NCI-H524 (cell line): ENCODE measurements at regions not wholly inside any gene's neighbourhood (a gene's known extent, or its start where the extent isn't known, plus 50 kb on each side); places are given as distances from the start of the nearest gene placed in this dataset.
"Not testable (repeated sequence)": the region's sequence is repeated elsewhere in the genome, so short reads cannot be mapped to it uniquely, and the experiment has no call there.

ENCODE experiments used
- DNase-seq, 2 experiments: peaks; one replicate each; lab custom pipeline; 2025; lab: John Stamatoyannopoulos, UW

DNA sequence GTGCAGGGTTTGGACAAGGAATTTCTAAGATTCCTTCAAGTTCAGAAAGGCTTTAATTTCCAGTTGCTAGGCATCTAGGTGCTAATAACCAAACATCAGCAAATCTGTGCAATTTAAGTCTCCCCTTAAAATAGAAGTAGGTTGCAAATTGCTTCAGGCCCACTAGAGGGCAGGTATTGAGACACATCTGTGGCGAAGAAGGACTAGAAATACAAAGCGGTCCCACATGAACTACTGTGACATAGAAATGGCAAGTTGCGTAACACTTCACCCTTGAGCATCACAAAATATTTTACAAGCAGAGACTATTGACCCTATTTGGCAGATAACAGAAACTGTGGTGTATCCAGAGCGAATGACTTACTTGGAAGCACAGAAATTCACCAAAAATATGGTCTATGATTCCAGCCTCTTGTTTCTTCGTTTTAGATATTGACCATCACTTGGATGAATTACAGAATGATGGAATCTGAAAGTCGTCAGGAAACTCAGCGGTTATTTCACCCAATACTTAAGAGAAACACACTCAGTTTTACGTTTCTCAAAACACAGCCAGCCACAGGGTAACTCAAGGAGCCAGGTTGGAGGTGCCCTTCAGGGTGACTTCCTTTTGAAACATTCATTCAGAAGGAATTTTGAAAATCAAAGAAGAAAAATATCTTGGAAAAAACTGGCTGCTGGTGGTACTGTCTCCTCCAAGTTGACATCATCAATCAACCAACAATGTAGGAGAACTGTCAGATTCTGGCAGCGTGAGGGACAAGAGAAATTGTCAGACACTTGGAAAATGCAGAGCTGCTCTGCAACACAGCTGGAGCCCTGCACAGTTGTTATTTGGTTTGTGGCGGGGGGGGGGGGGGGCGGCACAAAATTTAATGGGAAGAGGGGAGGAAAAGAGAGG is 256.3 kb upstream of the MINDY3 start:
- peak in 1 of 2 experiments; percentile 15 for DNase-seq

DNA sequence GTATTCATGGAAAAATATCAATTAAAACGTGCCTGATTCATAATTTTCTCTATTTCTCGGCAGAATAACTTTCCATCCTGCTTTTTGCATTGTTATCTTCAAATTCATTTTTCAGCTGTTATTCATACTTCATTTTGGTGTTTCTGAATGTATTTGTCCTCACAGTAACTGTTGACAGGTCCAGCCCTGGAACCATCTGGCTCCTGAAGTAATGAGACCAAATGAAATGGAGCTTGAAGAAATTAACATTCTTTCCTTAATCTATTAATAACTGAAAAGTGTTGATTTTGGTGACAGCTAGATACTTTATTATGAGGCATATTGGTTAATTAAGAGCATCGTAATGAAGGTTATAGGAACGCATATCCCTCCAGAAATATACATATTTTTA is 257.0 kb upstream of the MINDY3 start:
- DNase-seq, result no peak

DNA sequence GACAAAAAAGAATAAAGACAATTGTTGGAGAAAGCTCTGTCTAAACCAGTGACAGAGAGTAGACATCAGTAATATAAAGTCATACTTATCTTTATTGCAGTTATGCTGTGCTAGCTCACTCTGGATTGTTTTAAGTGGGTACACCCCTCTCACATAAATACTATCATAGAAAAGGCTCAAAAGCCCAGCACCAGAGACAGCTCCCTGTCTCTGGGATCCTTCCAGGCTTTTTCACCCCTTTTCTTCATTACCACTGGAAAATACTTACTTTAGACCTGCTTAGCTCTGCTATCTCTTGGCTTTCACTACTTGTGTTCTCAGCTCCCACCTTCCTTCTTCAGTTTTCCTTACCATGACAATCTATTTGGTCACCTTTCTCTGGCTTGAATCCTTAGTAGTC is 259.1 kb upstream of the MINDY3 start:
- no peak for DNase-seq

DNA sequence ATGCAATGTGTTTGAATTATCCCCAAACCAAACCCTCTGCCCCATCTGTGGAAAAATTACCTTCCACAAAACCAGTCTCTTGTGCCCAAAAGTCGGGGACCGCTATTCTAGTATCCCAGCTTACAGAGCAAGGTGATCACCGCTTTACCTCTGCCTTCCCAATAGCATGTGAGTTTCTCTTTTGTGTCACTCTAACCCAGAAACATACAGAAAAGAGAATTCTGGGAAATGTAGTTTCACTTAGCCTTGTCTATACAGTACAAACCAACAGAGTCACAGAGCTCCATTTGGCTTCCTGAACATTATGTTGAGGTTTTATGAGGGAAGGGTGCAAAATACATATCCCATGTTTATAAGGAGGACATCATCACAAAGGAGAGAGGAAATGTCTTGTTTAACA is 260.3 kb upstream of the MINDY3 start:
- no peak for DNase-seq

DNA sequence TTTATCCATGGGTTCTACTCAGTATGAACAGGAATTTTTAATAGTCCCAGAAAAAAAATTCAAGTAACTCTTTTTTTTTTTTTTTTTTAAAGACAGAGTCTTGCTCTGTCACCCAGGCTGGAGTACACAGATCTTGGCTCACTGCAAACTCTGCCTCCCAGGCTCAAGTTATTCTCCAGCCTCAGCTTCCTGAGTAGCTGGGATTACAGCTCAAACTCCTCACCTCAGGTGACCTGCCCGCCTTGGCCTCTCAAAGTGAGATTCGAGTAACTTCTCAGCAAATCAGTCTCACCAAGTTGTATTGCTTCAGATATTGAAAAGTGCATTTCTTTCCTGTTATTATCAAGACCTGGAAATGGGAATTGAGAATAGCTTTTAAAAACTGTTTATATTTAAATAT is 281.2 kb upstream of the MINDY3 start:
- no peak for DNase-seq

DNA sequence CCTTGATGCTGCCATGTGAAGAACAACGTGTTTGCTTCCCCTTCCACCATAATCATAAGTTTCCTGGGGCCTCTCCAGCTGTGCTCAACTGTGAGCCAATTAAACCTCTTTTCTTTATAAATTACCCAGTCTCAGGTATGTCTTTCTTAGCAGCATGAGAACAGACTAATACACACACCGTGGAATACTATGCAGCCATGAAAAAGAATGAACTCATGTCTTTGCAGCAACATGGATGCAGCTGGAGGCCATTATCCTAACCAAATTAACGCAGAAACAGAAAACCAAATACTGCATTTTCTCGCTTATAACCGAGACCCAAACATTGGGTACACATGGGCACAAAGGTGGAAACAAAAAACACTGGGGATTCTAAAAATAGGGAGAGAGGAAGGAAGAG is 286.7 kb upstream of the MINDY3 start:
- DNase-seq, result no peak

DNA sequence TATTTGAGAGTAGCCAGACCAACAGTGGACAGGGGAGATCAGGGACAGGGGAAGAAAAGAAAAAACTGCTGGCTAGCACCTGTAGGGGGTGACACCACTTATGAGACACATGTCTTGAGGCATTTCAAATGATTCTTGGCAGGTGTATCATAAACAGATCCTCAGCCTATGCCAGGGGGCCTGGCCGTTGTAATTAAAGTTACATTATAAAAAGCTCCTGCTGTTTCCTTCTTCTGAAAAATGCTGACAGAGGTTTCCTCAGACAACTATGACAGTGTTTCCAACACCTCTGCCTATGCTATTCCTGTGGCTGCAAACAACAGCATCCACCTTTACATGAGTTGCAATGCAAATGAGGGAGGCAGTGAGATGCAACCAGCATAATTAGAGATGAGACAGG is 281.0 kb upstream of the PTER start:
- DNase-seq, result no peak

DNA sequence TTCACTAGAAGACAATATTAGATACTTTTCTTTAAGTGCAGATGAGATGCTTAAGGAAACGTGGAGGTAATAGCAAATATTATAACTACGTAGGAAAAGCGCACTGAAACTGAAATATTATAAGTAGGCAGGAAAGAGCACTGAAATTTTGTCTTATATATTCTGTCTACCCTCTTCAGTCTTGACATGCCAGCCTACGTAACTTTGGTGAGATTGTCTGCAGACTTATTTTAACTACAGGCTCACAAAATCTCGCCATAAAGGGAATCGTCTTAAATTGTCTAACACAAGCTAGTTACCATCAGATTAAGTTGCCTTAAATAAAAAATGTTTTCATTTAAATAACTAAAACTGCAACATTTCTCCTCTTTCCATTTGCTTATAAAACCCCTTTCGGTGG is 280.1 kb upstream of the PTER start:
- DNase-seq, result no peak

DNA sequence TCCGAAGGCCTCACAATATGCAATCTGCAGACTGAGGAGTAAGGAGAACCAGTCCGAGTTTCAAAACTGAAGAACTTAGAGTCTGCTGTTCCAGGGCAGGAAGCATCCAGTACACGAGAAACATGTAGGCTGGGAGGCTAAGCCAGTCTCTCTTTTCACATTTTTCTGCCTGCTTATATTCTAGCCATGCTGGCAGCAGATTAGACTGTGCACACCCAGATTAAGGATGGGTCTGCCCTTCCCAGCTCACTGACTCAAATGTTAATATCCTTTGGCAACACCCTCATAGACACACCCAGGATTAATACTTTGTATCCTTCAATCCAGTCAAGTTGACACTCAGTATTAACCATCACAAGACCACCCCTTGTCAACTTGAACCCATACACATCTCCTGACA is 271.7 kb upstream of the PTER start:
- DNase-seq, result not testable (repeated sequence)

DNA sequence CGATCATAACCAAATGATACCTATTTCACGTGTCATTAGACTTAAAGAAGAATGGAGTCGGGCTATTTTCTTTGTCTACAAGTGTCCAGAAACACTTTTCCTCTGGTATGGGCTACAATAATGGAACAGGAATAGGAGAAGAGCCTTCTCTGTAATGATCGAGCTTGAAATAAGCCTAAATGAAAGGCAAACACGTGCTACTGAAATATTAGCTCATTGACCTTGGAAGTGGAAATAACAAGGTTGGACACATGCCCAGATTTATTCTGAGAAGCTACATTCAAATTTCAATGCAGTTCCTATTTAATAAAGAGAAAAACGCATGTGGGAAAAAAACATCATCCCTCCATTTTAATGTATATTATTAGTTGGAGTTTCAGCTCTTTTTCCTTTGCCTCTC is 254.7 kb upstream of the PTER start:
- no peak for DNase-seq

DNA sequence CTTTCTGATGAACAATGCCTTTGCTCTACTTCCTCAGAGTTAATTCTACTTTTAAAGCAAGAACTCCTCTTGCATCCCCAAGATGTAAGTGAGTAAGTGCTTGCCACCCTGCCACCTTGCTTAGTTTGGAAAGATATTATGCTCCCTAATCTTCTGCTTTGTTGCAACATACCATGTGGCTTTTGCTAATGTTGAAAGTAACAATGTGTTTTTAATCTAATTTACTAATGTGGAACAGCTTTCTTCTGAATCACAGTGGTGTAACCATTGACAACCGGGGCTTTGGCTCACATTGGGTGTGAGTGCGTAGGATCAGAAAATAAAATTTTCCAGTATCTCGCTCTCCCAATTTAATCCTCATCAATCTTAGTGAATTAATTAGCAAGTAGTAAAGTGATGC is 254.1 kb upstream of the PTER start:
- no peak for DNase-seq

DNA sequence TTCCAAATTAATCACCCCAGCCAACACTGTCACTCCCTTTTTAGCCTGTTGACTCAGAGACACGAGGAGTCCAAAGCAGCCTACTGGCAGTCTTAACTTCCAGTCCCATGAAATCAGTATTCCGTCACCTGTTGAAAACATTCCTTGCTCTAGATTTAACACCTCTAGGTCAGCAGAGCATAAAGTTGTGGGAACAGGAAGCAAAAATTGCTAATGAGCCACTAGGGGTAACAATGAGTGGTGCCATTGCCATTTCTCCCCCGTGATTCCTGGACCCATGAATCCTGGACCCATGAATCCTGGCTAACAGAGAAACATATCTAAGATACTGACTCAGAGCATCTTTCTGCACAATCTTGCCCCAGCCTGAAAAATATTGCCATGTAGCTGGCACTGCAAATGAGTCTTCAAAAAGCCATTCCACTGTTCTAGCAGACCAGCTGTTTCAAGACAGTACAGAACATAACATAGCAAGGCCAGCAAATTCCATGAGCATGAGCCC is 252.7 kb upstream of the PTER start:
- no peak for DNase-seq

DNA sequence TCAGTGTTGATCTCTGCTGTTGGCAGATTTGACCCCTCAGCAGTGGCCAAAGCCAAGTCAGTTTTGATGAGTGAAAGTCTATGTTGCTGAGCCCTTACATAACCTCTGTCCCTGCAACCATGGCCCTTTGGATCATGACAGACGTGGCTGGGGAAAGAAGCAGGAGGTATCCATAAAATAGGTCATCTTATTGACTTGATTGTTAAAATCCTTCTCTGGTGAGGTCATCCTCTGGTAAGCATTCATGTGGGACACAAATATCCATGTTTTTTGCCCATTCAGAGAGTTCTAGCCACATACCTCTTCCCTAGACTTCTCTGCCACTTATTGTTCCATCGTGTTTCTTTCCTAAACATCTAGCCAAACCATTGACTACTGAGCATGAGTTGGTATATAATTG is 251.9 kb upstream of the PTER start:
- DNase-seq, result no peak

DNA sequence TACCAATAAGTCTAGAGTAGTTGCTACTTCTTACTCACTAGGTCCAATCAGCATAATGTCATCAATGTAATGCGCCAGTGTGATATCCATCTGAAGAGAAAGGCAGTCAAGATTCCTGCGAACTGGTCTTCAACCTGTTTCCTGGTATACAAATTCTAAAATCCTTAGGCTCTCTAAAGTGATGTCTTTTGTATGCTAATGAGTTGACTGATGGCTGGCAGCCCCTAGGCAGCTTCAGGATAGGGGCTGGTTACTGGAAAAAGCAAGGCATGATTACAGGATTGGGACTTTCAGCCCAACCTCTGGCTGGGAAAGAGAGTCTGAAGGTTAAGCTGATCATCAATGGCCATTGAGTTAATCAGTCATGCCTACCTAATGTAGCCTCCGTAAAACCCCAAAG is 250.2 kb upstream of the PTER start:
- no peak for DNase-seq

DNA sequence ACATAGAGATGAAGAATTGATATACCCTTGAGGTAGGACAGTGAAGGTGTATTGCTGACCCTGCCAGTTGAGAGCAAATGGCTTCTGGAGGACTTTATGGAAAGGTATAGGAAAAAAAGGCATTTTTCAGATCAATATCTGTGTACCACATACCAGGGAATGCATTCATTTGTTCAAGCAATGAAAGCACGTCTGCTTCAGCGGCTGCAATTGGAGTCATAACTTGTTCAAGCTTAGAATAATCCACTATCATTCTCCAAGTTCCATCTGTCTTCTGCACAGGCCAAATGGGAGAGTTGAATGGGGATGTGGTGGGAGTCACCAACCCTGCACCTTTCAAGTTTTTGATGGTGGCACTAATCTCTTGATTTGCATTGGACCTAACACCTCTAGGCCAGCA is 249.6 kb upstream of the PTER start:
- no peak for DNase-seq

DNA sequence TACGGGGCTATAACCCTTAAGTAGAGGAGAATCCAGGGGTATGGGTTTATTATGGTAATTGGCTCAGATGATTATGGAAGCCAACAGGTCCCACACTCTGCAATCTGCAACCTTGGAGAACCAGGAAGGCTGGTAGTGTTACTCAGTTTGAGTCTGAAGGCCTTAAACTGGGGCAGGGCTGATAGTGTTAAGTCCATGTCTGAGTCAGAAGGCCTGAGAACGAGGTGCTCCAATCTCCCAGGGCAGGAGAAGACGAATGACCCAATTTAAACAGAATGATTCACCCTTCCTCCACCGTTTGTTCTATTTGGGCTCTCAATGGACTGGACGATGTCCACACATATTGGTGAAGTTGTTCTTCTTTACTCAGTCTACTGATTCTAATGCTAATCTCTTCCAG is 244.5 kb upstream of the PTER start:
- no peak for DNase-seq

DNA sequence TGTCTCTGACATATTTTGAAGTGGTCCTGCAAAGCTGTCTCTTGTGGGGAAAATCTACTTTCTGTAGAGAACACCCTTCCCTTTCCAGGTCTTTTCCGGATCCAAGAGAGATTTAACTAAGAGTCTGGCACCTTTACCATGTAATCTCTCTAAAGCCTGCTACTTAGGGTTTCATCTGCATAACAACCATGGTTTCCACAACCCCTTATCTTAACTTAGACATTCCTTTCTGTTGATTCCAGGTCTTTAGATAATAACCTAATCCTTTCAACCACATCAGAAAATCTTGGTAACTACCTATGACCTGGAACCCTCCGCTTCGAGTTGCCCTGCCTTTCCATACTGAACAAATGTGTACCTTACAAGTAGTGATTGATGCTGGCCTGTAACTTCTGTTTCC is 243.6 kb upstream of the PTER start:
- DNase-seq, result no peak

DNA sequence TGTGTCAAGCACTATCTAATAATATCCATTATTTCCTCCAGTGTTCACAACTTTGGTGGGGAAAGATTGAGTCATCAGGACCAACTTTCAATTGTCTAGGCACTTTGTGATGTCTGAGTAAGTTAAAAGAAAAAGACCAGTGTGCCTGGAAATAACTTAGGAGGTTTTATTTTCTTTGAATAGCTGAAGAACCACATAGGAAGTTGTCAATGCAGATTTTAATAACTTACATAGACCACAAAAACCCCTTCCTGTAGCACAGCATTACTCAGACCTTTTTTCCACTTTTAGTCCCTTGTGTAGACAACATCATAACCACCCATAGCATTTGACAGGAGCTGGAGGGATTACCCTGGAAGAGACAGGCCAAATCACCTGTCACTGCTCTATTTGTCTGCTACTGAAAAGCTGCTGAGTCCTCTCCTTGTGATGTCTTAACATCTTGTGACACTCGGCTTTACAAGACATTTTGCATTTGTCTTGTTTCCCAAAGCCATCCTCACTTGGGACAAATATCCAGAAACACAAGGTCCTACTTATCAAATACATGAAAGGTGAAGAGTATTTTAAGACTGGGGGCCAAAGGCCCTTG is 241.5 kb upstream of the PTER start:
- DNase-seq, result no peak

DNA sequence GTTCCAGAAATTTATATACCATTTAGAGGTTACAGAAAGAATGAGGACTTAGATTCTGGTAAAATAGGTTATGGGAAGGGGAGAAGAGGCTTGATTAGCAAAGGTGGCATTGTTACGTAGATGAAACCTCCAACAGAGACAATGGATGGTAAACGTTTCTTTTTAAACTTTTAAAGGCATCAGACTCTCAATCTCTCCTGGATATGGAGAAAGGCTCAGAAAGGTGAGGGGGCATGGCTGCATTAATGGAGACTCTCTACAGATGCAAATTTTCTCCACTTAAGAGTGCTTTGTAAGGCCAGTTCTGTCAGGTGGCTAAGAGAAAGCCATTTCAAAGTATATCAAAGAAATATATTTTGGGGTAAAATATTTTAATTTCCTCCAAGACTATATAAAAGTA is 240.9 kb upstream of the PTER start:
- no peak for DNase-seq

DNA sequence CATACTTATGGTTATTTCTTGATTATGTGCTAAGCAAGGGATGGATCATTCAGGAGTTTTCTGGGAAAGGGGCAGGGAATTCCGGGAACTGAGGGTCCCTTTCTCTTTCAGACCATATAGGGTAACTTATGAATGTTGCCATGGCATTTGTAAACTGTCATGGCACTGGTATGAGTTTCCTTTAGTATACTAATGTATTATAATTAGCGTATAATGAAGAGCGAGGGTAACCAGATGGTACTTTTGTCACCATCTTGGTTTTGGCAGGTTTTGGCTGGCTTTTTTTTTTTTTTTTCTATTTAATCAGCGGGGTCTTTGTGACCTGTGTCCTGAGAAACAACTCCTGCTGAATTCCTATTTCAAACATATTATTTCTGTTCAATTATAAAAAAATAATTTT is 237.6 kb upstream of the PTER start:
- DNase-seq, result no peak

DNA sequence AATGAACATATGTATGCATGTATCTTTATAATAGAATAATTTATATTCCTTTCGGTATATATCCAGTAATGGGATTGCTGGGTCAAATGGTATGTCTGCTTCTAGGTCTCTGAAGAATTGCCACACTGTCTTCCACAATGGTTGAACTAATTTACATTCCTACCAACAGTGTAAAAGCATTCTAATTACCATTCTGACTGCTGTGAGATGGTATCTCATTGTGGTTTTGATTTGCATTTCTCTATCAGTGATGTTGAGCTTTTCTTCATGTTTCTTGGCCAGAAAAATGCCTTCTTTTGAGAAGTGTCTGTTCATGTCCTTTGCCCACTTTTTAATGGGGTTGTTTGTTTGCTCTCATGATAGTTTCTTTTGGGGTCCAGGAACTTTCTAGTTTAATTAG is 213.2 kb upstream of the PTER start:
- DNase-seq, result not testable (repeated sequence)

DNA sequence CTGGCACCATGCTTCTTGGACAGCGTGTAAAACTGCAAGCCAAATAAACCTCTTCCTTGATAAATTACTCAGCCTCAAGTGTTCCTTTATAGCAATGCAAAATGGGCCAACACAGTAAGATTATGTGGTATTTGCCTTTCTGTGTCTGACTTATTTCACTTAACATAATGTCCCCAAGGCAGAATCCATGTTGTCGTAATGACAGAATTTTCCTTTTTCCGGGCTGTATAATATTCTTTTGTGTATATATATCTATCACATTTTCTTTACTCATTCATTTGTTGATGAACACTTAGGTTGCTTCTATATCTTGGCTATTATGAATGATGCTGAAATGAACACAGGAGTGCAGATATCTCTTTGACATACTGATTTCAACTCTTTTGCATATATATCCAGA is 209.1 kb upstream of the PTER start:
- no peak for DNase-seq

DNA sequence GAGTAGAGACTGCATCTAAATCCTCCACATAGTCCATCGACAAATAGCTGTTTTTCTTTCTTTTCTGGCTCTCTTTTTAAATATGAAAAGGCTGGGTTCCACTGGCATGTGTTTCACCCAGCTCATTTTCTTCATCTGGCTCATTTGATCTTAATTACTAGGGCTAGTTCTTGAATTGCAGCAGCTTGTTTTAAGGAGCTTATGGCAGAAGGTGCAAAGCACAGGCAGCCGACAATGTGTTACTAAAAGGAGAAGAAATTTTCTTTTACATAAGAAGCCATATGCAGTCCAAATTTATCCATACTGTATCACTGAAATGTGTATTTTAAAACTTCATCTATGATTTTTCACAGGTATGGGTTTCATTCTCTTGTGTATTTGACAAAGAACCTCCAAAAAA is 205.6 kb upstream of the PTER start:
- DNase-seq, result no peak
